DND-41 (cell line): ENCODE measurements at regions not wholly inside any gene's neighbourhood (a gene's known extent, or its start where the extent isn't known, plus 50 kb on each side); places are given as distances from the start of the nearest gene placed in this dataset.

Experiments used
- CTCF ChIP-seq: IDR thresholded peaks from 2 replicates; pipeline ENCODE4 v1.5.1; 2012; ENCODE audit warnings: borderline replicate concordance, low read length, moderate library complexity, mild to moderate bottlenecking; ENCODE audit not compliant: poor library complexity, severe bottlenecking; ENCODE audit errors: extremely low read depth
- EZH2 ChIP-seq: IDR thresholded peaks from 3 replicates; pipeline ENCODE4 v1.6.1; 2012; ENCODE audit warnings: borderline replicate concordance, low read depth, mild to moderate bottlenecking, moderate library complexity, low read length, inconsistent platforms; ENCODE audit not compliant: severe bottlenecking

GRCh38 chr7:51602376-51602775 is 285.8 kb upstream of the COBL start:
- no peak for TF ChIP-seq CTCF
- no peak for TF ChIP-seq EZH2
